SU-DHL-6 (cell line): ENCODE measurements at regions not wholly inside any gene's neighbourhood (a gene's known extent, or its start where the extent isn't known, plus 50 kb on each side); places are given as distances from the start of the nearest gene placed in this dataset.

Experiments used
- H2AFZ ChIP-seq: fragments of 200-600 bp; sonication (generic); 2 replicates; pipeline ENCODE4 v1.6.1; 2014; ENCODE audit warnings: low read depth, mild to moderate bottlenecking, moderate library complexity, mixed read lengths, antibody characterized with exemption, low read length; ENCODE audit not compliant: severe bottlenecking
- H3F3A ChIP-seq: fragments of 200-600 bp; shearing (Covaris generic); 2 replicates; pipeline ENCODE4 v1.6.0; 2016; ENCODE audit warnings: antibody characterized with exemption, mild to moderate bottlenecking; ENCODE audit not compliant: insufficient read depth
- H3K27ac ChIP-seq: fragments of 200-600 bp; sonication (generic); 2 replicates; pipeline ENCODE4 v1.5.1; 2016; ENCODE audit warnings: low read depth, mild to moderate bottlenecking, low read length, moderate library complexity, mixed read lengths
- H3K27me3 ChIP-seq: fragments of 200-600 bp; sonication (generic), shearing (Covaris generic); 2 replicates; pipeline ENCODE4 v1.6.0; 2014; ENCODE audit warnings: mild to moderate bottlenecking, low read length
- H3K36me3 ChIP-seq: fragments of 200-600 bp; sonication (generic); 2 replicates; pipeline ENCODE4 v1.6.1; 2014; ENCODE audit warnings: mild to moderate bottlenecking, low read length, mixed read lengths
- H3K4me2 ChIP-seq: fragments of 300-600, 200-600 bp; shearing (Covaris generic), sonication (generic); 2 replicates; pipeline ENCODE4 v1.6.0; 2014; ENCODE audit warnings: low read length, low read depth, mild to moderate bottlenecking; ENCODE audit not compliant: poor library complexity, severe bottlenecking
- H3K4me3 ChIP-seq: fragments of 200-600 bp; sonication (generic); 2 replicates; pipeline ENCODE4 v1.5.1; 2014; ENCODE audit warnings: antibody characterized with exemption, low read length, mild to moderate bottlenecking, mixed read lengths; ENCODE audit not compliant: insufficient read depth, poor library complexity, severe bottlenecking
- H3K79me2 ChIP-seq: fragments of 200-600 bp; sonication (generic); 2 replicates; pipeline ENCODE4 v1.6.1; 2014; ENCODE audit warnings: mild to moderate bottlenecking, low read length, moderate library complexity; ENCODE audit not compliant: insufficient read depth
- H3K9ac ChIP-seq: fragments of 200-600 bp; sonication (generic); 2 replicates; pipeline ENCODE4 v1.7.0; 2014; ENCODE audit warnings: mild to moderate bottlenecking, low read length
- H3K9me2 ChIP-seq: fragments of 200-600 bp; sonication (generic); replicated peaks from 2 replicates; pipeline ENCODE4 v1.6.1; 2014; ENCODE audit warnings: low read length; ENCODE audit not compliant: insufficient read depth
- H3K9me3 ChIP-seq: fragments of 200-600 bp; sonication (generic); 2 replicates; pipeline ENCODE4 v1.6.1; 2014; ENCODE audit warnings: low read length, mixed read lengths; ENCODE audit not compliant: insufficient read depth
- H4K20me1 ChIP-seq: fragments of 200-600 bp; sonication (generic); 2 replicates; pipeline ENCODE4 v1.6.1; 2014; ENCODE audit warnings: low read depth, mild to moderate bottlenecking, antibody characterized with exemption, low read length, moderate library complexity, mixed read lengths
- EZH2phosphoT487 ChIP-seq: fragments of 200-600 bp; sonication (generic), shearing (Covaris generic); conservative IDR thresholded peaks from 2 replicates; pipeline ENCODE4 v1.6.1; 2018; ENCODE audit warnings: mild to moderate bottlenecking, antibody characterized with exemption, low read length, moderate library complexity, mixed read lengths
- TF ChIP-seq, protein P1 (sequence below): fragments of 200-600 bp; sonication (generic); IDR thresholded peaks from one replicate; pipeline ENCODE4 v1.5.1; 2017; ENCODE audit warnings: antibody characterized with exemption, mild to moderate bottlenecking, low read length, moderate library complexity; ENCODE audit not compliant: insufficient read depth, poor library complexity, severe bottlenecking

DNA sequence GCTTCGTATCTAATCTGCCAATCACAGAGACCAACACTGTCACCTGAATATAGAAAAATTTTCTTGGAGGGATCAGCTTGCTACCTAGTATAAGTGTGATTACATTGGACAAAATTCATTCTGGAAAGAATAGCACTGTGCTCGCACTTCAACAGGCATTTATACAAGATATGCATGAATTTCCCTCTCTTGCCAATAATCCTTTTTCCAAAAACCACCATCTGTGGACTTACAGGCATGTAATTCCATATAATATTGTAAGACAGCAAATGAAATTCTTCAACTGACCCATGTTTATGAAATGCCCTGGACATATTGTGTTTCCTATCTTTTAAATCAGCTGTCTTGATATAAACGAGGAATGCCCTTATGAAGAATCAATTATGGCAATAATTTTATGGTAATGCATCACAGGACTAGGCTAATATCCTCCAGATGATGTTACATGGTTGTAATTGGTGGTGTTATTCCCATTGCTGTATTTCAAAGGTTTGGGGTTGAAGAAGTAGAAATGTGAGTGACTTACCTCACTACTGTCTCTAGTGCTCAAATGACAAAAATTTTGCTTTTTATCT is 861.4 kb upstream of the NECTIN3 start:
- H3K36me3 ChIP-seq, result no peaks in the 10 kb centered on the region
- H3K4me2 ChIP-seq, result no peak overlapping the region
- TF ChIP-seq, protein P1, sequence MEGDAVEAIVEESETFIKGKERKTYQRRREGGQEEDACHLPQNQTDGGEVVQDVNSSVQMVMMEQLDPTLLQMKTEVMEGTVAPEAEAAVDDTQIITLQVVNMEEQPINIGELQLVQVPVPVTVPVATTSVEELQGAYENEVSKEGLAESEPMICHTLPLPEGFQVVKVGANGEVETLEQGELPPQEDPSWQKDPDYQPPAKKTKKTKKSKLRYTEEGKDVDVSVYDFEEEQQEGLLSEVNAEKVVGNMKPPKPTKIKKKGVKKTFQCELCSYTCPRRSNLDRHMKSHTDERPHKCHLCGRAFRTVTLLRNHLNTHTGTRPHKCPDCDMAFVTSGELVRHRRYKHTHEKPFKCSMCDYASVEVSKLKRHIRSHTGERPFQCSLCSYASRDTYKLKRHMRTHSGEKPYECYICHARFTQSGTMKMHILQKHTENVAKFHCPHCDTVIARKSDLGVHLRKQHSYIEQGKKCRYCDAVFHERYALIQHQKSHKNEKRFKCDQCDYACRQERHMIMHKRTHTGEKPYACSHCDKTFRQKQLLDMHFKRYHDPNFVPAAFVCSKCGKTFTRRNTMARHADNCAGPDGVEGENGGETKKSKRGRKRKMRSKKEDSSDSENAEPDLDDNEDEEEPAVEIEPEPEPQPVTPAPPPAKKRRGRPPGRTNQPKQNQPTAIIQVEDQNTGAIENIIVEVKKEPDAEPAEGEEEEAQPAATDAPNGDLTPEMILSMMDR, result no peak
- TF ChIP-seq EZH2phosphoT487, result no peak
- H3K27me3 ChIP-seq, result no peaks in the 10 kb centered on the region
- H4K20me1 ChIP-seq, result no peaks in the 10 kb centered on the region
- no peak overlapping the region for H3K27ac ChIP-seq
- H3K9ac ChIP-seq, result no peak overlapping the region
- no peak overlapping the region for H2AFZ ChIP-seq
- H3K9me2 ChIP-seq, result no peaks in the 10 kb centered on the region
- H3F3A ChIP-seq, result no peaks in the 10 kb centered on the region
- H3K4me3 ChIP-seq, result no peak overlapping the region
- H3K9me3 ChIP-seq, result no peaks in the 10 kb centered on the region
- H3K79me2 ChIP-seq, result no peaks in the 10 kb centered on the region

DNA sequence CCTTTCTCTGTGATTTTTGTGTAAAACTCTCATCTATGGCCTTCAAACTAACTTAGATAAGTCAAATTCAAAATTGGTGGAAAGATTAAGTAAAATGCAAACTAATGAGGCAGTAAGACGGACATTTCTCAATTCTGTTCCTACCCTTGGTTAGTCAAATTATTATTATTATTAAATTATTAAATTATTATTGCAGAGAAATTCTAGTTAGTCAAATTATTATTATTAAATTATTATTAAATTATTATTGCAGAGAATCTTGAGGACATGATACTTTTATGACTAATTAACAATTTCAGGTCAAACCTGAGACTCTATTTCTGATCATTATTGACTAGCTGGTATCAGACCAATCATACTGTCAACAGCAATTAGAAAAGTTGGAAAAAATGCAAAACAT is 845.0 kb upstream of the NECTIN3 start:
- H3K4me3 ChIP-seq, result no peak overlapping the region

DNA sequence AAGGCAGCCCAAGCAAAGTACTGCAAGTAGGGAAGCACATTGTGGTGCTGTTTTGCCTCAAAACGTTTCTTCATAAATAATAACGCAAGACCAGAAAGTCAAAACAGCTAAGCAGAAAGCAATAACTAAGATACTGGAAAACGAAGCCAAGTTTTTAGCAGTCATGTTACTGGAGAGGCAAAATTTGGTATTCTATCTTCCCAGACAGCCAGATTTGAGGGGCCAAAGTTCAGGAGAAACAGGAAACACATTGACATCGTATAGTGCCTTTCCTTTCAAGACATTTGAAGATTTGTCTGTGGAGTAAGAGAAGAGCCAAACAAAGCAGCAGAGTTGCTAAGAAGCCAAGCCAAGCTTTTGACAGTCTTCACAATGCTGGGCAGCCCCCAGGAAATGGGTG is 843.6 kb upstream of the NECTIN3 start:
- H3F3A ChIP-seq, result no peaks in the 10 kb centered on the region
- H4K20me1 ChIP-seq, result no peaks in the 10 kb centered on the region
- H3K79me2 ChIP-seq, result no peaks in the 10 kb centered on the region
- no peak overlapping the region for H3K9ac ChIP-seq
- H3K27me3 ChIP-seq, result no peaks in the 10 kb centered on the region
- no peaks in the 10 kb centered on the region for H3K9me3 ChIP-seq
- H3K4me2 ChIP-seq, result no peak overlapping the region
- no peak overlapping the region for H2AFZ ChIP-seq
- H3K27ac ChIP-seq, result no peak overlapping the region
- H3K4me3 ChIP-seq, result no peak overlapping the region
- TF ChIP-seq, protein P1, result no peak
- no peak for TF ChIP-seq EZH2phosphoT487
- H3K9me2 ChIP-seq, result no peaks in the 10 kb centered on the region
- no peaks in the 10 kb centered on the region for H3K36me3 ChIP-seq

More for the DNA sequence above, 845.0 kb upstream of the NECTIN3 start:
- no peak overlapping the region for H3K27ac ChIP-seq
- no peaks in the 10 kb centered on the region for H3K9me2 ChIP-seq
- H3K36me3 ChIP-seq, result no peaks in the 10 kb centered on the region
- H3K9me3 ChIP-seq, result no peaks in the 10 kb centered on the region
- TF ChIP-seq, protein P1, result no peak
- no peak overlapping the region for H3K4me2 ChIP-seq
- H3K79me2 ChIP-seq, result no peaks in the 10 kb centered on the region
- H4K20me1 ChIP-seq, result no peaks in the 10 kb centered on the region
- H3F3A ChIP-seq, result no peaks in the 10 kb centered on the region
- no peak overlapping the region for H3K9ac ChIP-seq
- H3K27me3 ChIP-seq, result no peaks in the 10 kb centered on the region
- H2AFZ ChIP-seq, result no peak overlapping the region
